KMS-11 (cell line): ENCODE measurements at regions not wholly inside any gene's neighbourhood (a gene's known extent, or its start where the extent isn't known, plus 50 kb on each side); places are given as distances from the start of the nearest gene placed in this dataset.

Experiments used
- H2AFZ ChIP-seq: fragments of 200-600 bp; sonication (generic); 2 replicates; pipeline ENCODE4 v1.6.1; 2016; ENCODE audit warnings: antibody characterized with exemption, mixed run types, low read depth
- H3K27ac ChIP-seq: fragments of 200-600 bp; sonication (generic); 2 replicates; pipeline ENCODE4 v1.6.1; 2016; ENCODE audit warnings: mild to moderate bottlenecking, mixed run types
- H3K27me3 ChIP-seq: fragments of 200-600 bp; sonication (generic); 2 replicates; pipeline ENCODE4 v1.6.1; 2017; ENCODE audit warnings: mild to moderate bottlenecking, low read depth, mixed run types, moderate library complexity; ENCODE audit not compliant: insufficient read depth
- H3K36me3 ChIP-seq: fragments of 200-600 bp; sonication (generic); 2 replicates; pipeline ENCODE4 v1.6.1; 2017; ENCODE audit warnings: mild to moderate bottlenecking, mixed run types; ENCODE audit not compliant: insufficient read depth
- H3K4me1 ChIP-seq: fragments of 200-600 bp; sonication (generic); 2 replicates; pipeline ENCODE4 v1.6.1; 2016; ENCODE audit warnings: mild to moderate bottlenecking, low read depth, mixed run types; ENCODE audit not compliant: poor library complexity, severe bottlenecking
- H3K4me2 ChIP-seq: fragments of 200-600 bp; sonication (generic); 2 replicates; pipeline ENCODE4 v1.7.0; 2016; ENCODE audit warnings: mild to moderate bottlenecking, mixed run types
- H3K4me3 ChIP-seq: fragments of 200-600 bp; sonication (generic); IDR thresholded peaks from 2 replicates; pipeline ENCODE4 v1.6.1; 2017; ENCODE audit warnings: low read depth, low read length, mixed read lengths; ENCODE audit not compliant: insufficient read depth
- H3K79me2 ChIP-seq: fragments of 200-600 bp; sonication (generic); 2 replicates; pipeline ENCODE4 v1.6.1; 2016; ENCODE audit warnings: low read depth, mixed run types; ENCODE audit not compliant: insufficient read depth
- H3K9ac ChIP-seq: fragments of 200-600 bp; sonication (generic); 2 replicates; pipeline ENCODE4 v1.6.1; 2016; ENCODE audit warnings: mild to moderate bottlenecking, mixed run types
- H4K20me1 ChIP-seq: fragments of 200-600 bp; sonication (generic); 2 replicates; pipeline ENCODE4 v1.6.1; 2016; ENCODE audit warnings: mild to moderate bottlenecking, mixed run types; ENCODE audit not compliant: insufficient read depth
- TF ChIP-seq, protein P1 (sequence below): fragments of 200-600 bp; sonication (generic); conservative IDR thresholded peaks from 2 replicates; pipeline ENCODE4 v1.6.1; 2017; ENCODE audit warnings: low read depth, mild to moderate bottlenecking, antibody characterized with exemption, low read length, moderate library complexity, mixed read lengths

DNA sequence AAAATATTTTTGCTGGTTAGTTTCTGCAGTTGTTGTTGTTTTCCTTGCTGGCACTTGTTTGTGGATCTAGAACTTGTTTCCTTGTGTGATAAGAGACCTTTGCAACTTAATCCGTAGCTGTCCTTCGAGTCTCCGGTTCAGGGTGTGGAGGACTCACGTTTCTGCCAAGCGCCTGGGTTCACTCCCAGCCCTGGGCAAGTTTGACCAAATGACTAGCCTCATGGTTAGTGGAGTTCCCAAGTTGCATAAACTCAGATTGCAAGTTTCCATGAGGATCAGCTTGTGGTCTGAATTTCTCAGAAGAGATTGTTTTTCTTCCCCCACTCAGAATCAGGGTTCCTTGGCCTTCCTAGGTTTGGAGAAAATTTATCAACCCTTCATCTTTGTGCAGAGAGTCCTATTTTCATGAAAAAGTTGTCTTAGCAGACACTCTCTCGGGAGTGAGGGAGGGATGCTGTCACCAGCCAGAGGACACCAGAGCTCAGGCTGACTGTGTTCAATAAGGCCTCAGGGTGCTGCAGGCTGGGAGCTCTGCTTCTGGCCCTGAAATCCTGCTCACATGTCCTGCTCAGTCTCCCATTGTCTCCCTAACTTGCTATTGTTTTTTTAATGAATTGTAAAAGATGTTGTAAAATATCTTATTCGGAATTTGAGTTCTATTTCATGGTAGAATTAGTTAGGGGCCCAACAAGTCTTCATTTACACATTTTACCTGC is 377.7 kb upstream of the KLF6 start:
- H3K36me3 ChIP-seq, result no peaks in the 10 kb centered on the region
- no peak overlapping the region for H3K4me3 ChIP-seq
- H3K9ac ChIP-seq, result no peak overlapping the region
- H3K4me2 ChIP-seq, result no peak overlapping the region
- H3K27me3 ChIP-seq, result no peaks in the 10 kb centered on the region
- TF ChIP-seq, protein P1, sequence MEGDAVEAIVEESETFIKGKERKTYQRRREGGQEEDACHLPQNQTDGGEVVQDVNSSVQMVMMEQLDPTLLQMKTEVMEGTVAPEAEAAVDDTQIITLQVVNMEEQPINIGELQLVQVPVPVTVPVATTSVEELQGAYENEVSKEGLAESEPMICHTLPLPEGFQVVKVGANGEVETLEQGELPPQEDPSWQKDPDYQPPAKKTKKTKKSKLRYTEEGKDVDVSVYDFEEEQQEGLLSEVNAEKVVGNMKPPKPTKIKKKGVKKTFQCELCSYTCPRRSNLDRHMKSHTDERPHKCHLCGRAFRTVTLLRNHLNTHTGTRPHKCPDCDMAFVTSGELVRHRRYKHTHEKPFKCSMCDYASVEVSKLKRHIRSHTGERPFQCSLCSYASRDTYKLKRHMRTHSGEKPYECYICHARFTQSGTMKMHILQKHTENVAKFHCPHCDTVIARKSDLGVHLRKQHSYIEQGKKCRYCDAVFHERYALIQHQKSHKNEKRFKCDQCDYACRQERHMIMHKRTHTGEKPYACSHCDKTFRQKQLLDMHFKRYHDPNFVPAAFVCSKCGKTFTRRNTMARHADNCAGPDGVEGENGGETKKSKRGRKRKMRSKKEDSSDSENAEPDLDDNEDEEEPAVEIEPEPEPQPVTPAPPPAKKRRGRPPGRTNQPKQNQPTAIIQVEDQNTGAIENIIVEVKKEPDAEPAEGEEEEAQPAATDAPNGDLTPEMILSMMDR, result no peak
- no peaks in the 10 kb centered on the region for H4K20me1 ChIP-seq
- H3K4me1 ChIP-seq, result no peaks in the 10 kb centered on the region
- no peaks in the 10 kb centered on the region for H3K79me2 ChIP-seq
- H2AFZ ChIP-seq, result no peak overlapping the region
- H3K27ac ChIP-seq, result no peak overlapping the region

DNA sequence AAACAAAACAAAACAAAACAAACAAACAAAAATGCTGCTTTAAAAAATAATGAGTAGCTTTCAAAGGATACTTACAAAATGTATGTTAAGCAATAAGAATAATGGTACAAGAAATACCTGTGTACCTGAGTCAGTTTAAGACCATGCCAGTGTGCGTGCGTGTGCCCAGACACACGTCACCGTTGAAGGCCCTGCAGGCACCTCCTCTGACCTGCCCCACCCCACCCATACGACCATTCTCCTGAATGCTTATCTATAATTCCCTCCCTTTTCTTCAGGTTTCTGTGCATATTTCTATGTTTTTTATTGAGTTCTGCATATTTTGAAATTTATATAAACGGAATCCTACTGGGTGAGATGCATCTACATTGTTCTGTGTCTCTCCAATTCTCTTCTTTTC is 374.2 kb upstream of the KLF6 start:
- no peaks in the 10 kb centered on the region for H3K79me2 ChIP-seq
- no peaks in the 10 kb centered on the region for H3K27me3 ChIP-seq
- no peak overlapping the region for H3K4me2 ChIP-seq
- H3K4me3 ChIP-seq, result no peak overlapping the region
- H3K9ac ChIP-seq, result no peak overlapping the region
- no peaks in the 10 kb centered on the region for H3K4me1 ChIP-seq
- no peaks in the 10 kb centered on the region for H4K20me1 ChIP-seq
- H2AFZ ChIP-seq, result no peak overlapping the region
- TF ChIP-seq, protein P1, result no peak
- H3K27ac ChIP-seq, result no peak overlapping the region
- no peaks in the 10 kb centered on the region for H3K36me3 ChIP-seq

DNA sequence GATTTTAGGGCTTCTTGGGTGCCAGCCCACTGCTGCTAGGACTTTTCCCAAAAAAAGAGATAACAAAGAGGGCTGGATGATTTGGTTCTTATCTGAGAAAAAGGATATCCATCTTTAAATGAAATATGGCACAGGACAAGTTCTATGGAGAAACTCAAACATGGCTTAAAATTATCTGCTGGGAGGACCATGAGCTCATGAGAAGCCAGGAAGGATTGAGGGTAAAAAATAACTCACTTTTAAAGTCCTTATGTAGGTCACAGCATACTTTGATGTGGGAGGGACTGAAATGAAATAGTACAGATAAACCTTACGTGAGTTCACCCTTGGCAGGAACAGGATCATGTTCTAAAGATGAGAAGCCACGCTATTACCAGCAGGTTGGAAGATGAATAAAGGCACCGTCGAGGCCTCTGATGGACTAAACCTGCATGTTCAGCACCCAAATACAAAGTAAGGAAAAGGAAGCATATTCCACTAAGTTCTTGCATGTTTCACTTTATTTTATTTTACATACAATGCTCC is 369.2 kb upstream of the KLF6 start:
- Histone ChIP-seq H3K27ac (no peak overlapping the region), H2AFZ (no peak overlapping the region), H4K20me1 (no peaks in the 10 kb centered on the region)

DNA sequence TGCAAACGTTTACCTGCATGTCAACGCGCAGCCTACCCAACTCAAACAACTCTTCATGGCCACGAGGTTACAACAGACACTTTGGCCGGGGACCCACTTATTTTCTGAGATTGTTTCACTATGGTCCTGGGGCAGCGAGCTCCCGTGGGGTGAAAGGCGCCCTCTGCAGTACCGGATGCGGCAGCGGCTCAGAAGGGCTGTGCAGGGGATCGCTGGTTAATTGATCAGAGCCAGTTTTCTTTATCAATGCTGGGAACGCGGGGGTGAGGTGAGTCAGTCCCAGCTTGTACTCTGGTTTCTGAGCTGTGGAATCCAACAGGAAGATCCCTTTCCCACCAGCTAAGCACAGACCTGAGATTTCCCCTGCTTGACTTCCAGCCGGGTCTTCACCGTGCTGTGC is 366.5 kb upstream of the KLF6 start:
- Histone ChIP-seq H3K27me3 (no peaks in the 10 kb centered on the region), H2AFZ (no peak overlapping the region), H4K20me1 (no peaks in the 10 kb centered on the region), H3K4me2 (no peak overlapping the region), H3K36me3 (no peaks in the 10 kb centered on the region), H3K4me3 (no peak overlapping the region), H3K27ac (no peak overlapping the region), H3K79me2 (no peaks in the 10 kb centered on the region), H3K9ac (no peak overlapping the region), H3K4me1 (no peaks in the 10 kb centered on the region)
- TF ChIP-seq, protein P1, result no peak

More for the DNA sequence above, 369.2 kb upstream of the KLF6 start:
- H3K79me2 ChIP-seq, result no peaks in the 10 kb centered on the region
- H3K4me2 ChIP-seq, result no peak overlapping the region
- TF ChIP-seq, protein P1, result no peak
- H3K9ac ChIP-seq, result no peak overlapping the region
- H3K4me3 ChIP-seq, result no peak overlapping the region
- no peaks in the 10 kb centered on the region for H3K4me1 ChIP-seq
- no peaks in the 10 kb centered on the region for H3K27me3 ChIP-seq
- H3K36me3 ChIP-seq, result no peaks in the 10 kb centered on the region
